Vagina (tissue), 2 donors: ENCODE measurements at regions not wholly inside any gene's neighbourhood (a gene's known extent, or its start where the extent isn't known, plus 50 kb on each side); places are given as distances from the start of the nearest gene placed in this dataset.

Source experiments
- POLR2A ChIP-seq, 2 donors: fragments of 450-650 bp; IDR thresholded peaks; one replicate each; pipeline ENCODE4 v1.6.1; 2017; ENCODE audit warnings: antibody characterized with exemption in 2 of 2, mild to moderate bottlenecking in 2 of 2, moderate library complexity in 2 of 2
- TF ChIP-seq, protein P1 (sequence below), 3 experiments: fragments of 450-650 bp in 2 of 3; fragments of 200-600 bp in 1 of 3; sonication (generic) in 1 of 3; IDR thresholded peaks; one replicate each; pipeline ENCODE4 v1.5.1; 2017 to 2019; ENCODE audit warnings: antibody characterized with exemption in 3 of 3, mild to moderate bottlenecking in 2 of 3, moderate library complexity in 2 of 3

DNA sequence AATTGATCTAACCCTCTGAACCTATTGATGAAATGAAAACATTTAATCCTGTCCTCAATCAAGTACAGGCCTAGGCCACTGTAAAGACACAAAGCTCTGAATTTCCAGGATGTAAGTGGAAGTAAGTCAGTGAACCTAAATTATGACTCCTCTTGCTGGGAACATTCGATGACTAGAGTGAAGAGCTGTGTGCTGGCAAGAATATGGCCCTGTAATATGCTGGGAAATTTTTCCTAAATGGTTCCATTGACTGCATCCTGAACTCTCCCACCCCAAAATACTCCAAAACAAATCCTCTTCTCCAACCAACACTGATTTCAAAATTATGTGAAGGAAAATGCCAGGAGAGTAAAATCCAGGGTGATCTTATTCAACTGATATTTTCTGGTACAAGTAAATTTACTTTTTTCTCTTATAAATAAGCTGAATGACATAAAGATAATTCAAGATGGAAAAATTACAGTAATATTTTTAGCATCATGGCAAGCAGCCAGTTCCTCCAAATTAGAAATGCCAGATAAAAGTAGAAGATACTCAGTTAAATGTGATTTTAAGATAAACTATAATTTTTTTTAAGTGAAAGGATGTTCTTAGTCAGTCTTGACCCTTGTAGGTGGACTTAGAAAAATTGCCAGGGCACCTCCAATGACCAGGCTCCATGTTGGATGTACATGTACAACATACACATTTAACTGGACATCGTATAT is 269.4 kb downstream of the PTGER3 start:
- no peak for TF ChIP-seq POLR2A (IDR thresholded peaks at IDR 0.05)
- TF ChIP-seq, protein P1, sequence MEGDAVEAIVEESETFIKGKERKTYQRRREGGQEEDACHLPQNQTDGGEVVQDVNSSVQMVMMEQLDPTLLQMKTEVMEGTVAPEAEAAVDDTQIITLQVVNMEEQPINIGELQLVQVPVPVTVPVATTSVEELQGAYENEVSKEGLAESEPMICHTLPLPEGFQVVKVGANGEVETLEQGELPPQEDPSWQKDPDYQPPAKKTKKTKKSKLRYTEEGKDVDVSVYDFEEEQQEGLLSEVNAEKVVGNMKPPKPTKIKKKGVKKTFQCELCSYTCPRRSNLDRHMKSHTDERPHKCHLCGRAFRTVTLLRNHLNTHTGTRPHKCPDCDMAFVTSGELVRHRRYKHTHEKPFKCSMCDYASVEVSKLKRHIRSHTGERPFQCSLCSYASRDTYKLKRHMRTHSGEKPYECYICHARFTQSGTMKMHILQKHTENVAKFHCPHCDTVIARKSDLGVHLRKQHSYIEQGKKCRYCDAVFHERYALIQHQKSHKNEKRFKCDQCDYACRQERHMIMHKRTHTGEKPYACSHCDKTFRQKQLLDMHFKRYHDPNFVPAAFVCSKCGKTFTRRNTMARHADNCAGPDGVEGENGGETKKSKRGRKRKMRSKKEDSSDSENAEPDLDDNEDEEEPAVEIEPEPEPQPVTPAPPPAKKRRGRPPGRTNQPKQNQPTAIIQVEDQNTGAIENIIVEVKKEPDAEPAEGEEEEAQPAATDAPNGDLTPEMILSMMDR (IDR thresholded peaks at IDR 0.05), result no peak
